HepG2 (cell line): ENCODE measurements at regions not wholly inside any gene's neighbourhood (a gene's known extent, or its start where the extent isn't known, plus 50 kb on each side); places are given as distances from the start of the nearest gene placed in this dataset.

Source experiments
- ZNF510 ChIP-seq: sonication (generic); formaldehyde crosslinking; IDR thresholded peaks from 2 replicates; pipeline ENCODE4 v1.4.0; 2020; ENCODE audit warnings: low read depth, mild to moderate bottlenecking, missing genetic modification reagents
- TF ChIP-seq, protein P1 (sequence below): sonication (generic); formaldehyde crosslinking; IDR thresholded peaks from 2 replicates; pipeline ENCODE4 v1.5.0; 2020; ENCODE audit warnings: mild to moderate bottlenecking, missing genetic modification reagents, moderate library complexity

DNA sequence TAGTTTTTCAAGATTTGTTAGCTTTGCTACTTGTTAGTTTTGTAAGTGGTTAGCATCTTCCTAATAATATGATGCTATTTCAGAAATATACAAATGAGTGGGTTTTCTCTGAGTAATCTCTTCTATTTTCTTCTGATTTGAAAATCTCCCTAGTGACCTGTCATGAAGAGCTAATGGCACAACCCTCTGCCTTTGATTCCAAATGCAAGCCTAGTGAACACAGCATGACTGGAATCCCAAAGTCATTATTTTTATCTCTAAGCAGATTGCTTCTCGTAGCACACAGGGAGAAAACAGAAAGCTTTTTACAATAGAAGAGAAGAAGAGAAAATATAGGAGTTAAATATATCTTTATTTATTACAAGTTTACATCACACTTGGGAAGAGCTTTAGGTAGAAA, 295.5 kb downstream of the LRATD1 start:
- no peak for TF ChIP-seq ZNF510 (CRISPR knock-in tag)
- TF ChIP-seq, protein P1, sequence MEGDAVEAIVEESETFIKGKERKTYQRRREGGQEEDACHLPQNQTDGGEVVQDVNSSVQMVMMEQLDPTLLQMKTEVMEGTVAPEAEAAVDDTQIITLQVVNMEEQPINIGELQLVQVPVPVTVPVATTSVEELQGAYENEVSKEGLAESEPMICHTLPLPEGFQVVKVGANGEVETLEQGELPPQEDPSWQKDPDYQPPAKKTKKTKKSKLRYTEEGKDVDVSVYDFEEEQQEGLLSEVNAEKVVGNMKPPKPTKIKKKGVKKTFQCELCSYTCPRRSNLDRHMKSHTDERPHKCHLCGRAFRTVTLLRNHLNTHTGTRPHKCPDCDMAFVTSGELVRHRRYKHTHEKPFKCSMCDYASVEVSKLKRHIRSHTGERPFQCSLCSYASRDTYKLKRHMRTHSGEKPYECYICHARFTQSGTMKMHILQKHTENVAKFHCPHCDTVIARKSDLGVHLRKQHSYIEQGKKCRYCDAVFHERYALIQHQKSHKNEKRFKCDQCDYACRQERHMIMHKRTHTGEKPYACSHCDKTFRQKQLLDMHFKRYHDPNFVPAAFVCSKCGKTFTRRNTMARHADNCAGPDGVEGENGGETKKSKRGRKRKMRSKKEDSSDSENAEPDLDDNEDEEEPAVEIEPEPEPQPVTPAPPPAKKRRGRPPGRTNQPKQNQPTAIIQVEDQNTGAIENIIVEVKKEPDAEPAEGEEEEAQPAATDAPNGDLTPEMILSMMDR (CRISPR knock-in tag), result no peak
